Suprapubic skin (tissue), 4 donors: ENCODE measurements at regions not wholly inside any gene's neighbourhood (a gene's known extent, or its start where the extent isn't known, plus 50 kb on each side); places are given as distances from the start of the nearest gene placed in this dataset.
"Not testable (repeated sequence)": the region's sequence is repeated elsewhere in the genome, so short reads cannot be mapped to it uniquely, and the experiment has no call there.

Experiments
- DNase-seq, 2 donors: peaks; one replicate each; pipeline ENCODE4 v3.0.0-alpha.2; 2019; ENCODE audit warnings: low spot score in 2 of 2
- H3K27ac ChIP-seq: fragments of 200-600 bp; sonication (generic); one replicate; pipeline ENCODE4 v1.5.1; 2019
- H3K27me3 ChIP-seq: fragments of 200-600 bp; sonication (generic); one replicate; pipeline ENCODE4 v1.5.1; 2019
- H3K36me3 ChIP-seq: fragments of 200-600 bp; sonication (generic); one replicate; pipeline ENCODE4 v1.5.1; 2019
- H3K4me1 ChIP-seq: fragments of 200-600 bp; sonication (generic); one replicate; pipeline ENCODE4 v1.5.1; 2019
- H3K4me3 ChIP-seq: fragments of 200-600 bp; sonication (generic); one replicate; pipeline ENCODE4 v1.5.1; 2019; ENCODE audit warnings: mild to moderate bottlenecking
- H3K9me3 ChIP-seq: fragments of 200-600 bp; sonication (generic); one replicate; pipeline ENCODE4 v1.5.1; 2019
- EP300 ChIP-seq: sonication (generic); formaldehyde crosslinking; IDR thresholded peaks from one replicate; pipeline ENCODE4 v1.6.1; 2017; ENCODE audit warnings: antibody characterized with exemption
- POLR2A ChIP-seq, 2 donors: fragments of 450-650 bp; IDR thresholded peaks; one replicate each; pipeline ENCODE4 v1.6.1; 2017; ENCODE audit warnings: antibody characterized with exemption in 2 of 2, mild to moderate bottlenecking in 2 of 2, moderate library complexity in 2 of 2
- POLR2AphosphoS5 ChIP-seq, 3 donors: sonication (generic); formaldehyde crosslinking; IDR thresholded peaks; one replicate each; pipeline ENCODE4 v1.6.1; 2017; ENCODE audit warnings: antibody characterized with exemption in 3 of 3
- WGBS: methylation state at CpG from one replicate; pipeline ENCODE4 v1.1.5; 2018; 5-methylcytosine and 5-hydroxymethylcytosine counted together
- TF ChIP-seq, protein P1 (sequence below), 2 donors: fragments of 200-600 bp in 1 of 2; fragments of 450-650 bp in 1 of 2; sonication (generic) in 1 of 2; IDR thresholded peaks; one replicate each; pipeline ENCODE4 v1.5.1; 2016 to 2019; ENCODE audit warnings: antibody characterized with exemption in 2 of 2, mild to moderate bottlenecking in 1 of 2, moderate library complexity in 1 of 2

DNA sequence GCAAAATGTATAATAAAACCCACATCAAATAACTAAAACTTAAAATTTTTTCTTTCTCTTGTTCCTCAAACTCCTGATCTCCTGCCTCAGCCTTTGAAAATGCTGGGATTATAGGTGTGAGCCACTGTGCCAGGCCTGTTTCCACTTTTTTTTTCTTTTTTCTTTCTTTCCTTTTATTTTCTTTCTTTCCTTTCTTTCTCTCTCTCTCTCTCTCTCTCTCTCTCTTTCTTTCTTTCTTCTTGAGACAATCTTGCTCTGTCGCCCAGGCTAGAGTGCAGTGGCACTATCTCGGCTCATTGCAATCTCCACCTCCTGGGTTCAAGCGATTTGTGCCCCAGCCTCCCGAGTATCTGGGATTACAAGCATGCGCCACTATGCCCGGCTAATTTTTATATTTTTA is 164.6 kb downstream of the OR2B2 start:
- no peaks in the 10 kb centered on the region for H3K4me1 ChIP-seq
- no peak for TF ChIP-seq EP300
- no peak for TF ChIP-seq POLR2A (IDR thresholded peaks at IDR 0.05)
- no peak for TF ChIP-seq POLR2AphosphoS5 (IDR thresholded peaks at IDR 0.05)
- TF ChIP-seq, protein P1, sequence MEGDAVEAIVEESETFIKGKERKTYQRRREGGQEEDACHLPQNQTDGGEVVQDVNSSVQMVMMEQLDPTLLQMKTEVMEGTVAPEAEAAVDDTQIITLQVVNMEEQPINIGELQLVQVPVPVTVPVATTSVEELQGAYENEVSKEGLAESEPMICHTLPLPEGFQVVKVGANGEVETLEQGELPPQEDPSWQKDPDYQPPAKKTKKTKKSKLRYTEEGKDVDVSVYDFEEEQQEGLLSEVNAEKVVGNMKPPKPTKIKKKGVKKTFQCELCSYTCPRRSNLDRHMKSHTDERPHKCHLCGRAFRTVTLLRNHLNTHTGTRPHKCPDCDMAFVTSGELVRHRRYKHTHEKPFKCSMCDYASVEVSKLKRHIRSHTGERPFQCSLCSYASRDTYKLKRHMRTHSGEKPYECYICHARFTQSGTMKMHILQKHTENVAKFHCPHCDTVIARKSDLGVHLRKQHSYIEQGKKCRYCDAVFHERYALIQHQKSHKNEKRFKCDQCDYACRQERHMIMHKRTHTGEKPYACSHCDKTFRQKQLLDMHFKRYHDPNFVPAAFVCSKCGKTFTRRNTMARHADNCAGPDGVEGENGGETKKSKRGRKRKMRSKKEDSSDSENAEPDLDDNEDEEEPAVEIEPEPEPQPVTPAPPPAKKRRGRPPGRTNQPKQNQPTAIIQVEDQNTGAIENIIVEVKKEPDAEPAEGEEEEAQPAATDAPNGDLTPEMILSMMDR (IDR thresholded peaks at IDR 0.05), result no peak
- H3K27ac ChIP-seq, result no peak overlapping the region
- H3K9me3 ChIP-seq, result no peaks in the 10 kb centered on the region
- H3K36me3 ChIP-seq, result no peaks in the 10 kb centered on the region
- DNase-seq, result no peak
- H3K4me3 ChIP-seq, result no peak overlapping the region
- WGBS, result 88% methylated on average over 6 of the region's 6 CpGs
- peaks cover 31% of the 10 kb centered on the region for H3K27me3 ChIP-seq

DNA sequence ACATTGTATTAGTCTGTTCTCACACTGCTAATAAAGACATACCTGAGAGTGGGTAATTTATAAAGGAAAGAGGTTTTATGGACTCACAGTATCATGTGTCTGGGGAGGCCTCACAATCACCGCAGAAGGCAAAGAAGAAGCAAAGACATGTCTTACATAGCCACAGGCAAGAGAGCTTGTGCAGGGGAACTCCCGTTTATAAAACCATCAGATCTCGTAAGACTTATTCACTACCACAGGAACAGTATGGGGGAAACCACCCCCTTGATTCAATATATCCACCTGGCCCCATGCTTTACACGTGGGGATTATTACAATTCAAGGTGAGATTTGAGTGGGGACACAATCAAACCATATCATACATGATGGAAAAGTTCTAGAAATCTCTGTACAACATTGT is 165.3 kb downstream of the OR2B2 start:
- H3K9me3 ChIP-seq, H3K27ac ChIP-seq, H3K36me3 ChIP-seq, DNase-seq, H3K4me1 ChIP-seq, H3K4me3 ChIP-seq: not testable (repeated sequence)
- 24% methylated on average over 4 of the region's 4 CpGs for WGBS
- H3K27me3 ChIP-seq, result peaks cover 31% of the 10 kb centered on the region

DNA sequence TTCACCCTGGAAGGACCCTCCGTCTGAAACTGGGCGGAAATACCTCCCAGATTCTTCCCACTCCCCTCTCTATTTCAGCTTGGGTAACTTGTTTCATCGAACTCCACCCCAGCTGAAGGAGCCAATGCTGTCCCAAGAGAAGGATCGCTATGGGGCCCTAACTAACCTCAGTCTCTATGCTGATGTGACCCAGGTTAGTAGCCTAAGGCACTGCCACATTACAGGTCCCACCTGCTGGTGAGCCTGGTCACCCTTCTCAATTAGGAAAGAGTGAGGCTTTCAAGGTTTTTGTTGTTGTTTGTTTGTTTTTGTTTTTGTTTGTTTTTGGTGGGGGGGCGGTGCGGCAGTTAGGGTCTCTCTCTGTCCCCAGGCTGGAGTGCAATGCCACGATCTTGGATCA is 168.4 kb downstream of the OR2B2 start:
- WGBS, result 41% methylated on average over 7 of the region's 7 CpGs
- TF ChIP-seq POLR2A (IDR thresholded peaks at IDR 0.05), result no peak
- TF ChIP-seq EP300, result no peak
- TF ChIP-seq, protein P1 (IDR thresholded peaks at IDR 0.05), result no peak
- TF ChIP-seq POLR2AphosphoS5 (IDR thresholded peaks at IDR 0.05), result no peak
- Histone ChIP-seq H3K27me3 (peaks cover 31% of the 10 kb centered on the region), H3K4me1 (no peaks in the 10 kb centered on the region), H3K9me3 (no peaks in the 10 kb centered on the region), H3K36me3 (no peaks in the 10 kb centered on the region), H3K4me3 (no peak overlapping the region), H3K27ac (no peak overlapping the region)
- DNase-seq, result no peak

DNA sequence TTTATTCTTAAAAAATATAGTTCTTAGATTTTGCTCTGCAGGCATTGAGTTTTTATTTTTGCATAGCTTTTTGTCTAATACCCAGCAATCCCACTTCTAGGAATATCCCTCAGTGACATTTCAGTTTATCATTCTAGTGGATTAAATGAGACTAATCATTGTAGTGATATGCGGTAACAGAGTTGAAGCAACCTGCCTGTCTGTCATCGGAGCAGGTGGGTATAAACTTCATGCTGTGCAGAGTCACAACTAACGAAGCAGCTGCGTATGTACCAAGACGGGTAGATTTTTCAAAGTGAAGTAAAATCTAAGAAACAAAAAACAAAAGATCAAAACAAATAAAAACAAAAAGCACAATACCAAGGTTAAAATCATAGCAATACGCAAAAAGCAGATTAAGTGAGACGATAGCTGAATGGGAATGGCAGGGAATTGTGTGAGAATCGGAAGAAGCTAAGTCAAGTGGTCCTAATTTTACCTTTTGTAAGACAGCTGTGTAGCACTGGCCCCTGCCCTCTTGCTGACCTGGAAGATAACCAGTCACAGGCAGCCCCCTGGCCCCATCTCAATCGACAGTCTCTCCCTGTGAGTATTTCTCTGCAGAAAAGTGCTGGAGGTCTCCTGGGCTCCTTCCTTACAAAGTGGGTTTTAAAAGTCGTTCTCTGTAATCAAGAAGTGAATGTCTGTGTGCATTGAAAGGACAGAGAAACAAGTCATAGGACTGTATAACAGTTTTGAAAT is 169.2 kb downstream of the OR2B2 start:
- H3K4me3 ChIP-seq, result no peak overlapping the region
- no peaks in the 10 kb centered on the region for H3K36me3 ChIP-seq
- no peak for DNase-seq
- WGBS, result 63% methylated on average over 10 of the region's 10 CpGs
- no peaks in the 10 kb centered on the region for H3K9me3 ChIP-seq
- H3K27ac ChIP-seq, result no peak overlapping the region
- peaks cover 31% of the 10 kb centered on the region for H3K27me3 ChIP-seq
- TF ChIP-seq EP300, result no peak
- TF ChIP-seq, protein P1 (IDR thresholded peaks at IDR 0.05), result no peak
- no peak for TF ChIP-seq POLR2A (IDR thresholded peaks at IDR 0.05)
- TF ChIP-seq POLR2AphosphoS5 (IDR thresholded peaks at IDR 0.05), result no peak
- H3K4me1 ChIP-seq, result no peaks in the 10 kb centered on the region

DNA sequence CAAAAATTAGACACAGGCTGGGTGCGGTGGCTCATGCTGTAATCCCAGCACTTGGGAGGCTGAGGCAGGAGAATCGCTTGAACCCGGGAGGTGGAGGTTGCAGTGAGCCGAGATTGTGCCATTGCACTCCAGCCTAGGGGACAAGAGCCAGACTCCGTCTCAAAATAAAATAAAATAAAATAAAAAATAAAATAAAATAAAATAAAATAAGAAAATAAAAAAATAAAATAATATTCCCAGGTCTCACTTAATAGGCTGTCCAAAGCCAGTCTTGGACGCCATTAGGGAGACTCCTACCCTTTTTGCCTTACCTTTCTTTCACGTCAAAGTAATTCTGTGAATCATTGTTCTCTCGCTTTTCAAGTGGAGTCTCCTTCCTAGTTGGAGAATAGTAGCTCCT is 172.3 kb downstream of the OR2B2 start:
- H3K4me1 ChIP-seq, H3K27ac ChIP-seq, H3K36me3 ChIP-seq, DNase-seq, H3K4me3 ChIP-seq, H3K9me3 ChIP-seq: not testable (repeated sequence)
- WGBS, result 87% methylated on average over 8 of the region's 8 CpGs
- peaks cover 17% of the 10 kb centered on the region for H3K27me3 ChIP-seq

DNA sequence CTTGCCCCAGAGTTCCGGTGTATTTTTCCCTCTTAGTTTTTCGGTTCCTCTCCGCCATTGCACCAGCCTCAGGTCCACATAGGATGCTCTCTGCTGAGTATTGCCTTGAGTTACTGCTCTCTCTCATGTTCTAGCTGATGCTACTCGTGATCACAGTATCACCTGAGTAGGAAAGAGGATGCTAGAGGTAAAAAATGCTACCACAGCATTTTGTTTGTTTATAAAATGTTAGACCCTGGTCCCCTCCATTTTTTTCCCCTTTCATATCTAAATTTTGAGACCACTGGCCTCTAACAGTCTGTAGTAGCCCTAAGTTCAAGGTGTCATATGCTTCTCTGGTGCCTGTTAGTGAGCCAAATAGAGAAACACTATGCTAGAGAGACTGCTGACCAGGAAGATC is 175.5 kb downstream of the OR2B2 start:
- no peaks in the 10 kb centered on the region for H3K4me1 ChIP-seq
- H3K9me3 ChIP-seq, result no peaks in the 10 kb centered on the region
- H3K4me3 ChIP-seq, result no peak overlapping the region
- H3K27me3 ChIP-seq, result peaks cover 15% of the 10 kb centered on the region
- WGBS, result 87% methylated on average over 4 of the region's 4 CpGs
- no peak for DNase-seq
- TF ChIP-seq POLR2A (IDR thresholded peaks at IDR 0.05) (no peak), POLR2AphosphoS5 (IDR thresholded peaks at IDR 0.05) (no peak), EP300 (no peak)
- TF ChIP-seq, protein P1 (IDR thresholded peaks at IDR 0.05), result no peak
- no peak overlapping the region for H3K27ac ChIP-seq
- H3K36me3 ChIP-seq, result no peaks in the 10 kb centered on the region
